KOPT-K1 (cell line): ENCODE measurements at regions not wholly inside any gene's neighbourhood (a gene's known extent, or its start where the extent isn't known, plus 50 kb on each side); places are given as distances from the start of the nearest gene placed in this dataset.
"Not testable (repeated sequence)": the region's sequence is repeated elsewhere in the genome, so short reads cannot be mapped to it uniquely, and the experiment has no call there.

Experiments
- H3K27ac ChIP-seq: fragments of 200-600 bp; sonication (generic); 2 replicates; pipeline ENCODE4 v1.5.1; 2016; ENCODE audit warnings: antibody characterized with exemption, mild to moderate bottlenecking, low read depth, low read length; ENCODE audit not compliant: poor library complexity, severe bottlenecking
- H3K36me3 ChIP-seq: fragments of 200-600 bp; sonication (generic); 2 replicates; pipeline ENCODE4 v1.5.1; 2017; ENCODE audit warnings: antibody characterized with exemption, mild to moderate bottlenecking, low read length, moderate library complexity; ENCODE audit not compliant: insufficient read depth
- H3K9me3 ChIP-seq: fragments of 200-600 bp; sonication (generic); 2 replicates; pipeline ENCODE4 v1.5.1; 2017; ENCODE audit warnings: antibody characterized with exemption, low read length, mild to moderate bottlenecking; ENCODE audit not compliant: insufficient read depth, poor library complexity, severe bottlenecking

- no peak overlapping the region for H3K27ac ChIP-seq
- no peaks in the 10 kb centered on the region for H3K36me3 ChIP-seq
- H3K9me3 ChIP-seq, result peaks cover 12% of the 10 kb centered on the region
Observed at GRCh38 chr10:7108141-7108540, 302.7 kb downstream of the SFMBT2 start.

GRCh38 chr10:7107285-7107684, 303.5 kb downstream of the SFMBT2 start:
- Histone ChIP-seq H3K36me3 (no peaks in the 10 kb centered on the region), H3K27ac (no peak overlapping the region), H3K9me3 (peaks cover 12% of the 10 kb centered on the region)

DNA sequence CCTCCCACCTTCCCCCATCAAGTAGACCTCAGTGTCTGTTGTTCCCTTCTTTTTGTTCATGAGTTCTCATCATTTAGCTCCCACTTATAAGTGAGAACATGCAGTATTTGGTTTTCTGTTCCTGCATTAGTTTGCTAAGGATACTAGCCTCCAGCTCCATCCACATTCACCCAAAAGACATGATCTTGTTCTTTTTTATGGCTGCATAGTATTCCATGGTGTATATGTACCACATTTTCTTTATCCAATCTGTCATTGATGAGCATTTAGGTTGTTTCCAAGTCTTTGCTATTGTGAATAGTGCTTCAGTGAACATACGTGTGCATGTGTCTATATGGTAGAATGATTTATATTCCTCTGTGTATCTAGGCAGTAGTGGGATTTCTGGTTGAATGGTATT, 306.5 kb downstream of the SFMBT2 start:
- not testable (repeated sequence) for H3K27ac ChIP-seq, H3K36me3 ChIP-seq
- H3K9me3 ChIP-seq, result peaks cover 12% of the 10 kb centered on the region

- H3K27ac ChIP-seq, result no peak overlapping the region
- H3K9me3 ChIP-seq, result peaks cover 5% of the 10 kb centered on the region
- H3K36me3 ChIP-seq, result no peaks in the 10 kb centered on the region
Observed at GRCh38 chr10:7102557-7103349, 308.1 kb downstream of the SFMBT2 start.

DNA sequence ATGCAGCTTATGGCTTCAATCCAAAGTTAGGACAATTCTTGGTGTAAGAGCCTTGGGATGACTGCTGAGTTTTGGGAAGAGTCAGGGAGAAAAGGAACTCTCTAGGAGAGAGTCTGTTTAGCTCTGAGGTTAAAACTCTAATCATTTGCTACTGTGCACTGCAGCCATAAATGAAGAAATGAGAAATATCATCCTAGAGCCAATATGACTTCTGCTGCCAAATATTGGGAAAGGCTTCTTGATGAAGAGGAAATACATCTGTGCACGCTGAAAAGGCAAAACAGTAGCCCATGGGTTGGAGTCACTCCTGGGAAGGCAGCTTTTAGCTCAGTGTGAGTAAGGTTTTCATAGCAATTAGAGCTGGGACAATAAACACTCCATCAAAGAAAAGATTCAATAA, 308.8 kb downstream of the SFMBT2 start:
- Histone ChIP-seq H3K9me3 (no peaks in the 10 kb centered on the region), H3K36me3 (no peaks in the 10 kb centered on the region), H3K27ac (no peak overlapping the region)

DNA sequence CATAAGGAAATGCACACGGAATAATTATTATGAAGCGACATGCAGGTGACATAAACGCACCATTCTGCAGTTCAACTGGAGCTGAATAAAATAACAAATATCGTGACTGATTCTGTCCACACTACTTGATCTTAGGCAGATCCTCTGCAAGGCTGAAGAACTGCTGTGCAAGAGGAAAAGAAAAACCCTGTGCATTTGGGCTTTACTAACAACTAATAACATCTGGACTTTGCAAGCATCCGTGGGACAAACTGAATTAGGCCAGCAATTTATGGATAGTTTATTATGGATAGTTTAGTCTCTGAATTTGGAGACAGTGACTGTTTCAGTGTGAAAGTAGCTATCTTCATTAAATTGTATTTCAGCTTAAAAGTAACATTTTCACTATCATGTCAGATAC, 309.4 kb downstream of the SFMBT2 start:
- no peaks in the 10 kb centered on the region for H3K9me3 ChIP-seq
- no peak overlapping the region for H3K27ac ChIP-seq
- no peaks in the 10 kb centered on the region for H3K36me3 ChIP-seq

GRCh38 chr10:7100032-7100702, 310.7 kb downstream of the SFMBT2 start:
- Histone ChIP-seq H3K9me3 (no peaks in the 10 kb centered on the region), H3K36me3 (no peaks in the 10 kb centered on the region), H3K27ac (no peak overlapping the region)

GRCh38 chr10:7098160-7098762, 312.6 kb downstream of the SFMBT2 start:
- Histone ChIP-seq H3K9me3 (no peaks in the 10 kb centered on the region), H3K36me3 (no peaks in the 10 kb centered on the region), H3K27ac (no peak overlapping the region)

- Histone ChIP-seq H3K36me3 (no peaks in the 10 kb centered on the region), H3K9me3 (no peaks in the 10 kb centered on the region), H3K27ac (no peak overlapping the region)
Observed at GRCh38 chr10:7094781-7095180, 316.1 kb downstream of the SFMBT2 start.

DNA sequence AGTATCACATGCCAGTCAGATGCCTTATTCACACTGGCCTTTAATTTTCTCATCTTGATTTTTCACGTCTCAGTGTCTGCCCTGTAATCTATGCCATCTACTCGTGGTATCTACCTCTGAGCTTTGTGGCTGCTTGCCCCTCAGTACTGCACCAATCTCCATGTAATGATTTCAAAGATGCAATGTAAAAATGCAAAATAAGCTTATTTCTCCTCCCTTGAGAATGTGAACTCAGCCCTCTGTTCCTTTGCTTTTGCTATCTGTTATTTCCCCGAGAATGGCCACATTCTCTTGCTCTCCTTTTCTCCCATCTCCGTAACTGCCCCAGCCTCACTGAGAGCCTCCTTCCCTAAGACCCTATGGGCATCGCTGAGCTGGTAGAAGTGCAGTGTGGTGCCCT, 317.5 kb downstream of the SFMBT2 start:
- Histone ChIP-seq H3K27ac (no peak overlapping the region), H3K9me3 (no peaks in the 10 kb centered on the region), H3K36me3 (no peaks in the 10 kb centered on the region)

DNA sequence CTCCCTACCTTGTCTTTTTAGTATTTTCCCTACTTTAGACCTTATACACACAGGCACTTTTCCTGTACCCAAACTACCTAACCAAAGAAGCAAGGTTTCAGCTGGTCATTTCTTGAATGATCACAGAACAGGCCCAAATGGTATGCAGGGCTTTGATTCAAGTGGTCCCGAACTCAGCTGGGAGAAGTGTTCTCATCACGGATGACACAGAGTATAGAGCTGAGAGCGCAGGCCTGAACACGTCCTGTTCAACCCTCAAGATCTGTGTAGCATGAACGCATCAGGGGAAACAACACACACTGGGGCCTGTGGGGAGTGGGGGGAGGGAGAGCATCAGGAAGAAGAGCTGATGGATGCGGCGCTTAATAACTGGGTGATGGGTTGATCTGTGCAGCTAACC, 318.2 kb downstream of the SFMBT2 start:
- Histone ChIP-seq H3K36me3 (no peaks in the 10 kb centered on the region), H3K9me3 (no peaks in the 10 kb centered on the region), H3K27ac (no peak overlapping the region)

DNA sequence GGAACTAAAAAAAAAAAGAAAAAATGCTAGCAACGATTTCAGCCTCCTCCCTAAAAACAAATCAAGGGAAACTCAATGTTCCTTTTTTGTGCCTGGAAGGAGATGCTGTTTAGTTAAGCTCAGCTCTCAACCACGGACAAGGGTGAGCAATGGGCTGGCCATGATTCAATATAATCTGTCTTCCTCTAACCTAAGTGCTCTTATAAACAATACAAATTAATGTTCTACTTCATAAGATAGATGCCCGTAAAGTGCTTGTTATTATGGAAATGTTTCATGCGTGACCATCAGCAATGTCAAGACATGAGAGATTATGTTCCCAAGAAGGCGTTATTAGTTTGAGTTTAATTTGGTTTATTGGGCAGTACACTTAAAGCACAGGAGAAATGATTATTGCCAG, 320.3 kb downstream of the SFMBT2 start:
- H3K27ac ChIP-seq, result no peak overlapping the region
- no peaks in the 10 kb centered on the region for H3K9me3 ChIP-seq
- no peaks in the 10 kb centered on the region for H3K36me3 ChIP-seq

DNA sequence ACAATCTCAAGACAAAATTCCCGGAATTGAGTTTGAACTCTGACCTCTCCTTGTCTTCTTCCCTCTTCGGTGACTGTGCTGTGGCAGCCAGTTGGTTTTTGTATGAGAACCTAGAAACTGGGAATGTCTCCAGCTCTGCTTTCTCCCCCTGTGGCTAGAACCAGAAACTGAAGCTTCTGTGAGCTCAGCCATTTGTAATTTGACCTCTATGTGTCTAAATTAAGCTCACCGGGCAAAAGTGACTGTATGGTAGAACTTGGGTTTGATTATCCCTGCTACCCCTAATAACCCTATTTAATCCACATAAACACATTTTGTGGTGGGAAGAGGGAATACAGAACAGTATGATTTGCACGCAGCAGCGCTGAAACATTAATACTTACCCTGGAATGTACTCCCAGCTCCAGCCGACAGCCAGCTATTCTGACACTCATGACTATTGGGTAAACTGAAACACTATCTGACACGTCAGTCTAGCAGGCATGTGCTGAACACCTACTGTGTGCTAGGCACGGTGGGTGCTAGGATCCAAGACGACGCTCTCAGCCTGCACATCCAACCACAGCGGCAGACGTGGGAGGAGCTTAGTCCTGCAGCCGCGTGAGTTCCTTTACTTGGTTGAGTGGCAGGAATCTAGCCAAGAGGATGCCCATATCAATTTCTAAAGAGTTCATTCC, 324.8 kb downstream of the SFMBT2 start:
- no peaks in the 10 kb centered on the region for H3K9me3 ChIP-seq
- H3K36me3 ChIP-seq, result no peaks in the 10 kb centered on the region
- no peak overlapping the region for H3K27ac ChIP-seq

- Histone ChIP-seq H3K27ac (no peak overlapping the region), H3K9me3 (no peaks in the 10 kb centered on the region), H3K36me3 (no peaks in the 10 kb centered on the region)
Observed at GRCh38 chr10:7085147-7085912, 325.5 kb downstream of the SFMBT2 start.
